Fibroblast of lung (primary cell): ENCODE measurements at regions not wholly inside any gene's neighbourhood (a gene's known extent, or its start where the extent isn't known, plus 50 kb on each side); places are given as distances from the start of the nearest gene placed in this dataset.

ENCODE experiments used
- DNase-seq, 2 donors: peaks; one replicate each; pipeline versions ENCODE4 v3.0.0 to v3.0.0-alpha.2; 2010; ENCODE audit warnings: low read depth in 2 of 2
- H2AFZ ChIP-seq: 2 replicates; pipeline ENCODE4 v1.5.1; 2012; ENCODE audit warnings: low read length, control low read depth, inconsistent platforms
- H3K27ac ChIP-seq: 2 replicates; pipeline ENCODE4 v1.5.1; 2011; ENCODE audit warnings: low read length, control low read depth; ENCODE audit not compliant: insufficient read depth
- H3K27me3 ChIP-seq: 2 replicates; pipeline ENCODE4 v1.5.1; 2011; ENCODE audit warnings: mild to moderate bottlenecking, low read length; ENCODE audit not compliant: control insufficient read depth, insufficient read depth
- H3K36me3 ChIP-seq: 2 replicates; pipeline ENCODE4 v1.5.1; 2011; ENCODE audit warnings: low read length; ENCODE audit not compliant: control insufficient read depth, insufficient read depth
- H3K4me1 ChIP-seq: 2 replicates; pipeline ENCODE4 v1.5.1; 2011; ENCODE audit warnings: low read length; ENCODE audit not compliant: control insufficient read depth, insufficient read depth; ENCODE audit errors: extremely low read depth
- H3K4me2 ChIP-seq: 2 replicates; pipeline ENCODE4 v1.5.1; 2011; ENCODE audit warnings: low read length, control low read depth; ENCODE audit not compliant: insufficient read depth; ENCODE audit errors: extremely low read depth
- H3K4me3 ChIP-seq, 4 experiments: fragments of 200-600 bp in 1 of 4; sonication (generic) in 1 of 4; replicated peaks in 1 of 4; 2 replicates each; pipeline ENCODE4 v1.5.1; 2011 to 2016; ENCODE audit warnings: low read length in 4 of 4, low read depth in 3 of 4, mild to moderate bottlenecking in 3 of 4, control low read depth in 2 of 4, inconsistent platforms in 1 of 4, mixed read lengths in 1 of 4; ENCODE audit not compliant: insufficient read depth in 1 of 4; ENCODE audit errors: control extremely low read depth in 1 of 4
- H3K79me2 ChIP-seq: 2 replicates; pipeline ENCODE4 v1.5.1; 2012; ENCODE audit warnings: mild to moderate bottlenecking, low read length, inconsistent platforms; ENCODE audit not compliant: control insufficient read depth, insufficient read depth
- H3K9ac ChIP-seq: 2 replicates; pipeline ENCODE4 v1.5.1; 2011; ENCODE audit warnings: mild to moderate bottlenecking, low read length, control low read depth; ENCODE audit not compliant: insufficient read depth
- H3K9me3 ChIP-seq: 2 replicates; pipeline ENCODE4 v1.5.1; 2012; ENCODE audit warnings: low read depth, low read length; ENCODE audit not compliant: control insufficient read depth, insufficient read depth
- H4K20me1 ChIP-seq: 2 replicates; pipeline ENCODE4 v1.5.1; 2011; ENCODE audit warnings: low read length; ENCODE audit not compliant: control insufficient read depth, insufficient read depth; ENCODE audit errors: extremely low read depth
- EZH2 ChIP-seq: IDR thresholded peaks from 2 replicates; pipeline ENCODE4 v1.5.1; 2012; ENCODE audit warnings: low read length, control low read depth, mild to moderate bottlenecking; ENCODE audit errors: missing control alignments
- TF ChIP-seq, protein P1 (sequence below), 2 donors: IDR thresholded peaks in 1 of 2; conservative IDR thresholded peaks in 1 of 2; 1 replicate in 1 of 2; 2 replicates in 1 of 2; pipeline ENCODE4 v1.5.1; 2011 to 2012; ENCODE audit warnings: low read length in 2 of 2, control low read depth in 1 of 2, inconsistent platforms in 1 of 2, low read depth in 1 of 2, mild to moderate bottlenecking in 1 of 2

DNA sequence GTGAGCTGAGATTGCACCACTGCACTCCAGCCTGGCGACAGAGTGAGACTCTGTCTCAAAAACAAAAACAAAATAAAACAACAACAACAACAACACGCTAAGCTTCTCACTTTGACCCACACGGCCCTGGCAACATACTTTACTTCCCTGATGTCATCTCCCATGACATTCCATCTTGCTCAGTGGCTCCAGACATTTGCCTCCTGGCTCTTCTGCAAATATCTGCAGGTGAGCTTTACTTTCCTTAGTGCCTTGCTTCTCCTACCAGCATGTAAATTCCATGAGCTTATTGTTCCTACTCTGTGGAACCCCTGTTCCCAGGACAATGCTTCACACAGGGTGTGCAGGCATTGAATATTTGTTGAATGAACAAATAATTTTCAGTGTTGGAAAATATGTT, 205.6 kb upstream of the TMTC4 start:
- Histone ChIP-seq H3K4me1 (peaks cover 6% of the 10 kb centered on the region), H3K36me3 (no peaks in the 10 kb centered on the region), H3K9me3 (no peaks in the 10 kb centered on the region), H3K79me2 (no peaks in the 10 kb centered on the region), H4K20me1 (no peaks in the 10 kb centered on the region), H3K27ac (no peak overlapping the region), H3K4me3 (no peak overlapping the region), H3K27me3 (no peaks in the 10 kb centered on the region), H2AFZ (no peak overlapping the region), H3K4me2 (no peak overlapping the region), H3K9ac (no peak overlapping the region)
- no peak for DNase-seq
- no peak for TF ChIP-seq EZH2
- TF ChIP-seq, protein P1, sequence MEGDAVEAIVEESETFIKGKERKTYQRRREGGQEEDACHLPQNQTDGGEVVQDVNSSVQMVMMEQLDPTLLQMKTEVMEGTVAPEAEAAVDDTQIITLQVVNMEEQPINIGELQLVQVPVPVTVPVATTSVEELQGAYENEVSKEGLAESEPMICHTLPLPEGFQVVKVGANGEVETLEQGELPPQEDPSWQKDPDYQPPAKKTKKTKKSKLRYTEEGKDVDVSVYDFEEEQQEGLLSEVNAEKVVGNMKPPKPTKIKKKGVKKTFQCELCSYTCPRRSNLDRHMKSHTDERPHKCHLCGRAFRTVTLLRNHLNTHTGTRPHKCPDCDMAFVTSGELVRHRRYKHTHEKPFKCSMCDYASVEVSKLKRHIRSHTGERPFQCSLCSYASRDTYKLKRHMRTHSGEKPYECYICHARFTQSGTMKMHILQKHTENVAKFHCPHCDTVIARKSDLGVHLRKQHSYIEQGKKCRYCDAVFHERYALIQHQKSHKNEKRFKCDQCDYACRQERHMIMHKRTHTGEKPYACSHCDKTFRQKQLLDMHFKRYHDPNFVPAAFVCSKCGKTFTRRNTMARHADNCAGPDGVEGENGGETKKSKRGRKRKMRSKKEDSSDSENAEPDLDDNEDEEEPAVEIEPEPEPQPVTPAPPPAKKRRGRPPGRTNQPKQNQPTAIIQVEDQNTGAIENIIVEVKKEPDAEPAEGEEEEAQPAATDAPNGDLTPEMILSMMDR (conservative IDR thresholded peaks at IDR 0.05 in 1 of 2, IDR thresholded peaks at IDR 0.05 in 1 of 2; ENCODE audit: low read depth in 1 of 2, low read length in 2 of 2): no peak

DNA sequence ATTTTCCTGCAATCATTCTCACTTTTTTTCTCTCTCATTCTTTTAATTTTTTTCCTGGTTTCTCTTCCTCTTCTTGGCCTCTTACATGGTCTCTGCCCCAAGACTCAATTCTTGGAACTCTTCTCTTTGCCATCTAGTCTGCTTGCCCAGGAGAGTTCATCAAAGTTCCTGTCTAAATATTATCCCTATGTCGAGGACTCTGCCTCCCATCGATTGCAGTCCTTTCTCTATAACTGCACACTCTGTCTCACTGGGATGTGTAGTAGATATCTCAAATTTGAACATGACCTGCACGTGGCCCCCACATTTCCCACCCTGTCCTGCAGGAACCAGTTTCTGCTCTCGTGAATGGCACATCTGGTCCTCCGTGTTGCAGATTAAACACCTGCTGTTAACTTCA, 204.7 kb upstream of the TMTC4 start:
- Histone ChIP-seq H2AFZ (no peak overlapping the region), H3K36me3 (no peaks in the 10 kb centered on the region), H3K9ac (no peak overlapping the region), H3K27me3 (no peaks in the 10 kb centered on the region), H3K9me3 (no peaks in the 10 kb centered on the region), H3K27ac (no peak overlapping the region), H3K4me3 (no peak overlapping the region), H3K4me1 (peaks cover 6% of the 10 kb centered on the region), H4K20me1 (no peaks in the 10 kb centered on the region), H3K4me2 (no peak overlapping the region), H3K79me2 (no peaks in the 10 kb centered on the region)
- DNase-seq: no peak
- TF ChIP-seq EZH2: no peak
- TF ChIP-seq, protein P1 (conservative IDR thresholded peaks at IDR 0.05 in 1 of 2, IDR thresholded peaks at IDR 0.05 in 1 of 2; ENCODE audit: low read depth in 1 of 2, low read length in 2 of 2): no peak

DNA sequence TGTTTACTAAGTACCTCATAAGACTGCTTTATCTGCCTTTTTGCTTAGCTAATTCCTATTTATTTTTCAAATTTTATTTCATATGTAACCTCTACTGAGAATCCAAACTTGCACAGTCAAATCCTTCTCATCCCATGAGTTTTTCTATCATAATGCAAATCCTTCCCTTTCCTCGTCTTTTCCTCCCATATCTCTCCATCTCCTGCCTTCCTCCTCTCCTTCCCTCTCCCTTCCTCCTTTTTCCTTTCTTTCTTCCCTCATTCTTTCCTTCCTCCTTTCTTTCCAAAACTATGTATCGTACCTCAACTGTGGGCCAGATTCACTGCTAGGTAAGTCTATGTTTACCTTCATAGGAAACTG, 201.4 kb upstream of the TMTC4 start:
- H3K4me2 ChIP-seq: no peak overlapping the region
- H3K27ac ChIP-seq: no peak overlapping the region
- peak overlapping the region; percentile 13 for H2AFZ ChIP-seq
- H3K9ac ChIP-seq: no peak overlapping the region
- no peaks in the 10 kb centered on the region for H3K36me3 ChIP-seq
- H3K9me3 ChIP-seq: no peaks in the 10 kb centered on the region
- DNase-seq: no peak
- TF ChIP-seq EZH2: no peak
- TF ChIP-seq, protein P1 (conservative IDR thresholded peaks at IDR 0.05 in 1 of 2, IDR thresholded peaks at IDR 0.05 in 1 of 2; ENCODE audit: low read depth in 1 of 2, low read length in 2 of 2): no peak
- no peaks in the 10 kb centered on the region for H3K27me3 ChIP-seq
- no peaks in the 10 kb centered on the region for H4K20me1 ChIP-seq
- peaks cover 6% of the 10 kb centered on the region for H3K4me1 ChIP-seq
- no peak overlapping the region for H3K4me3 ChIP-seq
- H3K79me2 ChIP-seq: no peaks in the 10 kb centered on the region
